PFSK-1 (cell line): ENCODE measurements at regions not wholly inside any gene's neighbourhood (a gene's known extent, or its start where the extent isn't known, plus 50 kb on each side); places are given as distances from the start of the nearest gene placed in this dataset.

Experiments
- POLR2AphosphoS5 ChIP-seq: IDR thresholded peaks from 2 replicates; pipeline ENCODE4 v1.6.1; 2012; ENCODE audit warnings: low read depth, mild to moderate bottlenecking, control low read depth, low read length, moderate library complexity
- REST ChIP-seq, 2 experiments: IDR thresholded peaks; 2 replicates each; pipeline versions ENCODE4 v1.6.1 to v1.8.0; 2011 to 2012; ENCODE audit warnings: low read depth in 2 of 2, low read length in 2 of 2, control low read depth in 1 of 2, inconsistent platforms in 1 of 2, mild to moderate bottlenecking in 1 of 2, moderate library complexity in 1 of 2; ENCODE audit not compliant: insufficient read depth in 1 of 2
- SIN3A ChIP-seq: IDR thresholded peaks from 2 replicates; pipeline ENCODE4 v1.6.1; 2012; ENCODE audit warnings: mild to moderate bottlenecking, low read length, moderate library complexity, borderline replicate concordance; ENCODE audit not compliant: insufficient read depth

GRCh38 chr2:194721227-194721626 lies 935.8 kb upstream of the SLC39A10 start:
- TF ChIP-seq REST (IDR thresholded peaks at IDR 0.05; ENCODE audit: insufficient read depth in 1 of 2, low read depth in 2 of 2, low read length in 2 of 2) (no peak), SIN3A (no peak), POLR2AphosphoS5 (no peak)
